ENCODE measurements at regions not wholly inside any gene's neighbourhood (a gene's known extent, or its start where the extent isn't known, plus 50 kb on each side); places are given as distances from the start of the nearest gene placed in this dataset.

GRCh38 chr3:8380904-8381704 lies 120.5 kb upstream of the LMCD1 start:
- Histone ChIP-seq H3K9me3 (ENCODE audit: control insufficient read depth in 5 of 5, low read length in 5 of 5) (no peaks in the 10 kb centered on the region), H3K36me3 (ENCODE audit: control insufficient read depth in 5 of 5, insufficient read depth in 5 of 5, low read length in 5 of 5) (no peaks in the 10 kb centered on the region), H3K4me1 (ENCODE audit: control insufficient read depth in 5 of 5, insufficient read depth in 5 of 5, low read length in 5 of 5) (no peaks in the 10 kb centered on the region), H3K27ac (ENCODE audit: low read depth, low read length) (no peak overlapping the region), H3K27me3 (ENCODE audit: control insufficient read depth in 5 of 5, insufficient read depth in 4 of 5, low read length in 5 of 5) (no peaks in the 10 kb centered on the region), H3K4me3 (ENCODE audit: low read depth in 1 of 5, low read length in 5 of 5) (no peak overlapping the region), H3K9ac (ENCODE audit: low read length in 5 of 5) (no peak overlapping the region)

- Histone ChIP-seq H3K36me3 (ENCODE audit: control insufficient read depth in 5 of 5, insufficient read depth in 5 of 5, low read length in 5 of 5) (no peaks in the 10 kb centered on the region), H3K27me3 (ENCODE audit: control insufficient read depth in 5 of 5, insufficient read depth in 4 of 5, low read length in 5 of 5) (no peaks in the 10 kb centered on the region), H3K9ac (ENCODE audit: low read length in 5 of 5) (no peak overlapping the region), H3K4me3 (ENCODE audit: low read depth in 1 of 5, low read length in 5 of 5) (no peak overlapping the region), H3K4me1 (ENCODE audit: control insufficient read depth in 5 of 5, insufficient read depth in 5 of 5, low read length in 5 of 5) (peaks cover 0 to 2% (median 0%) of the 10 kb centered on the region in 5 donors), H3K9me3 (ENCODE audit: control insufficient read depth in 5 of 5, low read length in 5 of 5) (no peaks in the 10 kb centered on the region), H3K27ac (ENCODE audit: low read depth, low read length) (no peak overlapping the region)
These were observed 115.6 kb upstream of the LMCD1 start for GRCh38 chr3:8385848-8386620.

GRCh38 chr3:8387571-8387970 lies 114.1 kb upstream of the LMCD1 start:
- Histone ChIP-seq H3K9ac (ENCODE audit: low read length in 5 of 5) (no peak overlapping the region), H3K9me3 (ENCODE audit: control insufficient read depth in 5 of 5, low read length in 5 of 5) (no peaks in the 10 kb centered on the region), H3K4me3 (ENCODE audit: low read depth in 1 of 5, low read length in 5 of 5) (no peak overlapping the region), H3K36me3 (ENCODE audit: control insufficient read depth in 5 of 5, insufficient read depth in 5 of 5, low read length in 5 of 5) (no peaks in the 10 kb centered on the region), H3K4me1 (ENCODE audit: control insufficient read depth in 5 of 5, insufficient read depth in 5 of 5, low read length in 5 of 5) (peaks cover 0 to 2% (median 0%) of the 10 kb centered on the region in 5 donors), H3K27ac (ENCODE audit: low read depth, low read length) (no peak overlapping the region), H3K27me3 (ENCODE audit: control insufficient read depth in 5 of 5, insufficient read depth in 4 of 5, low read length in 5 of 5) (no peaks in the 10 kb centered on the region)

- H3K27me3 ChIP-seq (ENCODE audit: control insufficient read depth in 5 of 5, insufficient read depth in 4 of 5, low read length in 5 of 5) = no peaks in the 10 kb centered on the region
- H3K9ac ChIP-seq (ENCODE audit: low read length in 5 of 5) = no peak overlapping the region
- no peaks in the 10 kb centered on the region for H3K36me3 ChIP-seq (ENCODE audit: control insufficient read depth in 5 of 5, insufficient read depth in 5 of 5, low read length in 5 of 5)
- peaks cover 0 to 3% (median 0%) of the 10 kb centered on the region in 5 donors for H3K9me3 ChIP-seq (ENCODE audit: control insufficient read depth in 5 of 5, low read length in 5 of 5)
- no peak overlapping the region for H3K27ac ChIP-seq (ENCODE audit: low read depth, low read length)
- H3K4me1 ChIP-seq (ENCODE audit: control insufficient read depth in 5 of 5, insufficient read depth in 5 of 5, low read length in 5 of 5) = no peaks in the 10 kb centered on the region
- H3K4me3 ChIP-seq (ENCODE audit: low read depth in 1 of 5, low read length in 5 of 5) = no peak overlapping the region
These were observed 101.9 kb upstream of the LMCD1 start for GRCh38 chr3:8399686-8400085.

- Histone ChIP-seq H3K4me3 (ENCODE audit: low read depth in 1 of 5, low read length in 5 of 5) (no peak overlapping the region), H3K9me3 (ENCODE audit: control insufficient read depth in 5 of 5, low read length in 5 of 5) (peaks cover 0 to 4% (median 0%) of the 10 kb centered on the region in 5 donors), H3K27ac (ENCODE audit: low read depth, low read length) (no peak overlapping the region), H3K9ac (ENCODE audit: low read length in 5 of 5) (no peak overlapping the region), H3K4me1 (ENCODE audit: control insufficient read depth in 5 of 5, insufficient read depth in 5 of 5, low read length in 5 of 5) (no peaks in the 10 kb centered on the region), H3K36me3 (ENCODE audit: control insufficient read depth in 5 of 5, insufficient read depth in 5 of 5, low read length in 5 of 5) (no peaks in the 10 kb centered on the region), H3K27me3 (ENCODE audit: control insufficient read depth in 5 of 5, insufficient read depth in 4 of 5, low read length in 5 of 5) (no peaks in the 10 kb centered on the region)
These were observed 100.7 kb upstream of the LMCD1 start for GRCh38 chr3:8400911-8401310.

- Histone ChIP-seq H3K27me3 (ENCODE audit: control insufficient read depth in 5 of 5, insufficient read depth in 4 of 5, low read length in 5 of 5) (no peaks in the 10 kb centered on the region), H3K36me3 (ENCODE audit: control insufficient read depth in 5 of 5, insufficient read depth in 5 of 5, low read length in 5 of 5) (no peaks in the 10 kb centered on the region), H3K4me1 (ENCODE audit: control insufficient read depth in 5 of 5, insufficient read depth in 5 of 5, low read length in 5 of 5) (no peaks in the 10 kb centered on the region), H3K27ac (ENCODE audit: low read depth, low read length) (no peak overlapping the region), H3K9ac (ENCODE audit: low read length in 5 of 5) (no peak overlapping the region), H3K4me3 (ENCODE audit: low read depth in 1 of 5, low read length in 5 of 5) (no peak overlapping the region), H3K9me3 (ENCODE audit: control insufficient read depth in 5 of 5, low read length in 5 of 5) (peaks cover 0 to 15% (median 10%) of the 10 kb centered on the region in 5 donors)
These were observed 97.6 kb upstream of the LMCD1 start for GRCh38 chr3:8403996-8404395.

GRCh38 chr3:8405144-8405543 lies 96.5 kb upstream of the LMCD1 start:
- H3K27ac ChIP-seq (ENCODE audit: low read depth, low read length) = no peak overlapping the region
- no peaks in the 10 kb centered on the region for H3K27me3 ChIP-seq (ENCODE audit: control insufficient read depth in 5 of 5, insufficient read depth in 4 of 5, low read length in 5 of 5)
- peaks cover 0 to 15% (median 10%) of the 10 kb centered on the region in 5 donors for H3K9me3 ChIP-seq (ENCODE audit: control insufficient read depth in 5 of 5, low read length in 5 of 5)
- H3K4me3 ChIP-seq (ENCODE audit: low read depth in 1 of 5, low read length in 5 of 5) = no peak overlapping the region
- H3K36me3 ChIP-seq (ENCODE audit: control insufficient read depth in 5 of 5, insufficient read depth in 5 of 5, low read length in 5 of 5) = no peaks in the 10 kb centered on the region
- no peak overlapping the region for H3K9ac ChIP-seq (ENCODE audit: low read length in 5 of 5)
- no peaks in the 10 kb centered on the region for H3K4me1 ChIP-seq (ENCODE audit: control insufficient read depth in 5 of 5, insufficient read depth in 5 of 5, low read length in 5 of 5)

- H3K4me1 ChIP-seq (ENCODE audit: control insufficient read depth in 5 of 5, insufficient read depth in 5 of 5, low read length in 5 of 5) = no peaks in the 10 kb centered on the region
- no peaks in the 10 kb centered on the region for H3K36me3 ChIP-seq (ENCODE audit: control insufficient read depth in 5 of 5, insufficient read depth in 5 of 5, low read length in 5 of 5)
- H3K27ac ChIP-seq (ENCODE audit: low read depth, low read length) = no peak overlapping the region
- H3K27me3 ChIP-seq (ENCODE audit: control insufficient read depth in 5 of 5, insufficient read depth in 4 of 5, low read length in 5 of 5) = no peaks in the 10 kb centered on the region
- no peak overlapping the region for H3K4me3 ChIP-seq (ENCODE audit: low read depth in 1 of 5, low read length in 5 of 5)
- H3K9me3 ChIP-seq (ENCODE audit: control insufficient read depth in 5 of 5, low read length in 5 of 5) = peaks cover 0 to 15% (median 10%) of the 10 kb centered on the region in 5 donors
- H3K9ac ChIP-seq (ENCODE audit: low read length in 5 of 5) = no peak overlapping the region
These were observed 95.1 kb upstream of the LMCD1 start for GRCh38 chr3:8406479-8406878.

GRCh38 chr3:8413337-8413926 lies 88.2 kb upstream of the LMCD1 start:
- H3K9me3 ChIP-seq (ENCODE audit: control insufficient read depth in 5 of 5, low read length in 5 of 5) = no peaks in the 10 kb centered on the region
- H3K36me3 ChIP-seq (ENCODE audit: control insufficient read depth in 5 of 5, insufficient read depth in 5 of 5, low read length in 5 of 5) = no peaks in the 10 kb centered on the region
- no peak overlapping the region for H3K27ac ChIP-seq (ENCODE audit: low read depth, low read length)
- no peak overlapping the region for H3K9ac ChIP-seq (ENCODE audit: low read length in 5 of 5)
- H3K27me3 ChIP-seq (ENCODE audit: control insufficient read depth in 5 of 5, insufficient read depth in 4 of 5, low read length in 5 of 5) = no peaks in the 10 kb centered on the region
- no peak overlapping the region for H3K4me3 ChIP-seq (ENCODE audit: low read depth in 1 of 5, low read length in 5 of 5)
- H3K4me1 ChIP-seq (ENCODE audit: control insufficient read depth in 5 of 5, insufficient read depth in 5 of 5, low read length in 5 of 5) = peaks cover 2 to 17% (median 8%) of the 10 kb centered on the region in 5 donors

GRCh38 chr3:8416965-8417364 lies 84.7 kb upstream of the LMCD1 start:
- Histone ChIP-seq H3K9me3 (ENCODE audit: control insufficient read depth in 5 of 5, low read length in 5 of 5) (no peaks in the 10 kb centered on the region), H3K36me3 (ENCODE audit: control insufficient read depth in 5 of 5, insufficient read depth in 5 of 5, low read length in 5 of 5) (no peaks in the 10 kb centered on the region), H3K4me3 (ENCODE audit: low read depth in 1 of 5, low read length in 5 of 5) (peak overlapping the region in 3 of 5 donors; percentile 19 to 24 (median 22)), H3K27ac (ENCODE audit: low read depth, low read length) (no peak overlapping the region), H3K27me3 (ENCODE audit: control insufficient read depth in 5 of 5, insufficient read depth in 4 of 5, low read length in 5 of 5) (no peaks in the 10 kb centered on the region), H3K9ac (ENCODE audit: low read length in 5 of 5) (no peak overlapping the region), H3K4me1 (ENCODE audit: control insufficient read depth in 5 of 5, insufficient read depth in 5 of 5, low read length in 5 of 5) (peaks cover 2 to 20% (median 15%) of the 10 kb centered on the region in 5 donors)

Measured in subcutaneous abdominal adipose tissue (tissue), 5 donors.